HK-2 (cell line): ENCODE measurements at regions not wholly inside any gene's neighbourhood (a gene's known extent, or its start where the extent isn't known, plus 50 kb on each side); places are given as distances from the start of the nearest gene placed in this dataset.
A peak's percentile ranks its signal among the peaks of the same experiment; 100 is the strongest.

Experiments
- DNase-seq: peaks from one replicate; pipeline ENCODE4 v3.0.0-alpha.2; 2018; ENCODE audit not compliant: unreplicated experiment

DNA sequence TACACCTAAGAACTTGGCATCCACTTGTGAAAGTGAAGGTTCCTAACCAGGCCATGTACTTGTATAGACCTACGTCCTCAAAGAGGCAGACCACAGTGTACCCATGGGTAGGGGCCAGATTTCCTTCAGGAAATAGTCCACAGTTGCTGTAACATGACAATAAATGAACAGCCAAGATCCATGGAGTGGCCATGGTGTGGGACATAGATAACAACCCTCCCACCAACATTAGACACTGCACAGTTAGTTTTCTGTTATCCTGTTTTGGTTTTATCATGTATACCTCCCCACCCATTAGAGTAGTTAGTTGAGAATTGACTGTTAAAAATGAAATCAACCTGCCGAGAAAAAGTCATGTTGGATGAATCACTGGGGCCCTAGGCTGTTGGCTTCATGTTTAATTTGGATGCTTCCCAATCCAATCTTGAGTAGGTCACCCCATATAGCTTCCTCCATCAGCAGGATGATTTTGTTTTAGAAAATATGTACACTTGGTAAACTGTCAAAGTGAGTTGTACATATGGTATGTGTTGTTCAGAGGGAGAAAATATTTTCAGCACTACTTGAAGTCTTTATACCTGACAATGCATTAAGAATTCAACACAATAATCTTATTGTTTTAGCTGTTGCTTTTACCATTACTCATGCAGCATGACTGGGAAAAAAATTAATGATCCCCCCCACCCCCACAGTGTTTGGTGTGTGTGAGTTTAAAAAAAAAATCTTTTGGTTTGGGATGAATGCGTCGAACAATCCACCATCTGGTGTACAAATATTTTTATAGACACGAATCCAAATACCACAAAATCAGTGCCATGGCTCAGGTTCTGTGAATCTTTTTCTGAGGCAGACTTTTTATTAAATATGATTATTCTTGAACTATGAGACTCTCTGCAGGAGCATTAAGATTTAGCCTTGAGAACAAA is 88.3 kb upstream of the ARHGAP29 start:
- peak; percentile 74 for DNase-seq

DNA sequence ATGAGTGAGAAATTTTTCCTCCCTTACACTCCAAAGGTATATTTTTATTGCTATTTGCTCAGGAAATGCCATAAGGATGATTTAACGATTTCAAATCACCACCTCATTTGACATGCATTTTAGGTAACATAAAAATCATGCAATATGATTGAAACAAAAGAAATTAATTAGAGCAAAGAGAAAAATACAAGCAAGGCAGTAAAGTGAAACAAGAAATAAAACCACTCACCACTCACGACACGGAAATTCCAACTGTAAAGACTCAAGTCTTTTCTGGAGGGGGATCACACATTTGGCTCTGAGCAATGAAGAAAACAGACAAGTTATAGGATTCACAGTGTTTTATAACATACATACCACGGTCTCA is 86.8 kb upstream of the ARHGAP29 start:
- DNase-seq: no peak

DNA sequence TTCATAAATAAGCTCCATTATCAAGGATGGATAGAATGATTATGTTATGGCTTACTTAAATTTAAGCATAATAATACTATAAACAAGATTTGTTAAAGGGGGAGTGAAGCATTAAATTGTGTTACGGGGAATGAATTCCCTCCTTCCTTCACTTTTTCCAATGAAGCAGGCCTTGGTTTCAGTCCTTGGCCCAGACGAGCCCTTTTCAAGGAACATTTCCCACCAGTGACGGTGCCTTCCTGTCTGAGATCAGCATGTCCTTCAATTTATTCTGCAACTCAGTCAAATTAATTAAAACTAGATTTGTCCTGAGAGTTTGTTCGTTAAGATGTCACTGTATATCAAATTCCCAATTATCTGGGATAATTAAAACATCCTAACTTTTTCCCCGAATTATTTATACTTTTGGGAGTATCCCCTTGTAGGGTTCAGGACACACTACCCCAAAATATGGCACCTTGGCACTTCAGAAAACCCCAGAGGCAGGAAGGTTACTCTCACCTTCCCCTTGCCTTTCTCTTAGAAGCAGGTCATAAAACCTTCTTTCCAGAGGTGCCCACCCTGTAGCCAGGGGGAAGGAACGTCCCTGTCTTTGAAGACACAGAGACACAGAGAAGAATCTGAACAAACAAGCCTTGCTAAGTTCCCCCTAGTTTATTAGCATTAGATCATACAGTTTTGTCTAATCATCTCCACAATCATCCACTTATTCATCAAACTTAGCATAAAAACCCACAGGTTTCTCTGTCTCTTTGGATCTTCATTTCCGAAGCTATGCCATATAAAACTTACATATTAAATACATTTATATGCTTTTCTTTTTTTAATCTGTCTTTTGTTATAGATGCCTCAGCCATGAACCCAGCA is 86.2 kb upstream of the ARHGAP29 start:
- no peak for DNase-seq

DNA sequence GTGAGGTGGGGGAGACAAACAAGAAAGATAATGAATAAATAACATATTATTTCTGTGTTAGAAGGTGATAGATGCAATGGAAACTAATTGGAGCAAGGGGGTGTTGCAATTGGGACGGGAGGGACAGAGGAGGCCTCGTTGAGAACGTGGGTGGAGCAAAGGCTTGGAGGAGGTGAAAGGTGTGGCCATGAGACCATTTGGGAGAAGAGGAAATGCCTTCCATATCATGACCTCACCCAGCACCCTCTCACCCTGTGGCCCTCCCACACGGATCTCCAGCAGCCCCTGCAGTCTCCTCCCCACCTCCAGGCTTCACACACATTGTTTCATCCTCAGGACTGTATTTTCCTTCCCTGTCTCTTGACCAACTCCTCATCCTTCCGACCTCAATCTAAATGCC is 85.3 kb upstream of the ARHGAP29 start:
- DNase-seq: peak; percentile 77

DNA sequence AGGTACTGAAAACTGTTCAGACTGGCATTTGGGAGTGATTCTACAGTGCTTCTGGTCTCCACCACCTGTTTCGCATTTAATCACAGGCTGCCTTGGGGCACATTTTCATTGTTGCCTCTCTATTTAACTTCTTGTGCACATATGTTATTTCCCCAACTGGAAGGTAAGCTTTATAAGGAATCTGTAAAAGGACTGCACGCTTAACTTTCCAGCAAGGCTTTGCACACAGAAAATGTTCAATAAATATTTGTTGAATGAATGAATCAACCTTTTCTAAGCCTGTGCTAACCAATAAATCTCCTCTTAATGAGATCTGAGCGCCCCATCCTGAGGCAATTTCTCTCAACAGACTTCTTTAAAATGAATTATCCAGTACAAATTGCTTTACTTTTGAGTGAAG is 84.3 kb upstream of the ARHGAP29 start:
- no peak for DNase-seq

DNA sequence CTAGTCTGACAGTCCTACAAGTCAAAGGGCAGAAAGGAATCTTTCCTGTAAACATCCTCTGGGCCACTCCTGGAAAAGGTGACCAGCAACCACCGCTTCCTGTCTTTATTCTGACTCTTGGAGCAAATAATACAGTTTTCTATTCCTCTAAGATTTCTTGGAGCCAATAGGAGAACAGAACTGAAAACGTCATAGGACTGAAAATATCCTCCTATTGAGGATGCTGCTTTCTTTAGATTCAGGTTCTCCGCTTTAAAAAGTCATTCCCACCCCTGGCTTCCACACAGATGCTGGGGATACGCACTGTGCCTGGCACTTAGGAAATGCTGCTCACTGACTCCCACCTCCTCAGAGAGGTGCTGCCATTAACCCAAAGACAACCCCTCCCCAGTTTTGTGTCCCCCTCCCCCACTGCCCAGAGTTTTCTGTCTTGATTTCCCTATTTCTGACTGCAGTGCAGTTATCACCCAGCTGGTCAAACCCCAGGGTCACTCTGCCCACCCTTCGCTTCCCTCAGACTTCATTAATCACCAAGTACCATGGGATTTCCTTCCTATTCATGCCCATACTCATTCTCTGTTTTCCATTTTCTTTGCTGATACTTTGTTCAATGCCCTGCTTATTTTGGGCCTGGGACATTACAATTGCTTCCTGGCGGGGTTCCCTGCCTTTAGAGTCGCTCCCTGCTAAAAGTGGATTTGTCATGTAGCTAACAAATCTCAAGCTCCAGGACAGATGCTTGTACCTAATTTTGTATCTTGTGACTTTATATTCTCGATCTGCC is 82.1 kb upstream of the ARHGAP29 start:
- no peak for DNase-seq

DNA sequence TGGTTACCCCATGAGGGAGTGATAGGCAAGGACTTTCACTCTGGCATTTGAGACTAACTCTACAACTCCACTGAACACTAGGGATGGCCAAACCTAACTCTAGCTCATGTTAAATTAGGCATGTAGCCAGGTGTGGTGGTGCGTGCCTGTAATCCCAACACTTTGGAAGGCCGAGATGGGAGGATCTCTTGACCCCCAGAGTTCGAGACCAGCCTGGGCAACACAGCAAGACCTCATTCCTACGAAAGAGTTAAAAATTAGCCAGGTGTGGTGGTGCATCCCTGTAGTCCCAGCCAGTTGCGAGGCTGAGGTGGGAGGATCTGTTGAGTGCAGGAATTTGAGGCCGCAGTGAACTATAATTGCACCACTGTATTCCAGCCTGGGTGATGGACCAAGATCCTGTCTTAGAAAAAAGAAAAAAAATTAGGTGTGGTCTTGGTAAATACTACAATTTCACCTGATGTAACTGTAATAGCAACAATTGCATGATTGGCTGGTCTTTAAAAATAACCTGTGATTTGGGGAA is 81.2 kb upstream of the ARHGAP29 start:
- DNase-seq: no peak

DNA sequence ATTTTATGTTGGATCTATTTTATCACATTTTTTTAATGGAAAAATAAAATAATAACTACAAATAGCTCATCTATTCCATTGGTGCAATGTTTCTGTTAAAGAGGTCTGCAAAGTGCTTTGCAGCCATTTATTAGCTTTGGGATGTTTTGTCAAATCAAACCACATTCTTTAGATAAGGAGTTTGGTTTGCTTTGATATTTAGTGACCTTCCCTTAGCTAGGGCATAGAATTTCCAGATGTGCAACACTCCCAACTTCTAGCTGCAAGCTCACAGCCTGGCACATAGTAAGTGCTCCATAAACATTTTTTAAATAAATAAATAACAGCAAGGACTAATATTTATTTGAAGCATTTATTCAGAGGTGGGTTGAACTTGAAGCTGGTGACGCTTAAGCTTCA is 80.4 kb upstream of the ARHGAP29 start:
- no peak for DNase-seq

DNA sequence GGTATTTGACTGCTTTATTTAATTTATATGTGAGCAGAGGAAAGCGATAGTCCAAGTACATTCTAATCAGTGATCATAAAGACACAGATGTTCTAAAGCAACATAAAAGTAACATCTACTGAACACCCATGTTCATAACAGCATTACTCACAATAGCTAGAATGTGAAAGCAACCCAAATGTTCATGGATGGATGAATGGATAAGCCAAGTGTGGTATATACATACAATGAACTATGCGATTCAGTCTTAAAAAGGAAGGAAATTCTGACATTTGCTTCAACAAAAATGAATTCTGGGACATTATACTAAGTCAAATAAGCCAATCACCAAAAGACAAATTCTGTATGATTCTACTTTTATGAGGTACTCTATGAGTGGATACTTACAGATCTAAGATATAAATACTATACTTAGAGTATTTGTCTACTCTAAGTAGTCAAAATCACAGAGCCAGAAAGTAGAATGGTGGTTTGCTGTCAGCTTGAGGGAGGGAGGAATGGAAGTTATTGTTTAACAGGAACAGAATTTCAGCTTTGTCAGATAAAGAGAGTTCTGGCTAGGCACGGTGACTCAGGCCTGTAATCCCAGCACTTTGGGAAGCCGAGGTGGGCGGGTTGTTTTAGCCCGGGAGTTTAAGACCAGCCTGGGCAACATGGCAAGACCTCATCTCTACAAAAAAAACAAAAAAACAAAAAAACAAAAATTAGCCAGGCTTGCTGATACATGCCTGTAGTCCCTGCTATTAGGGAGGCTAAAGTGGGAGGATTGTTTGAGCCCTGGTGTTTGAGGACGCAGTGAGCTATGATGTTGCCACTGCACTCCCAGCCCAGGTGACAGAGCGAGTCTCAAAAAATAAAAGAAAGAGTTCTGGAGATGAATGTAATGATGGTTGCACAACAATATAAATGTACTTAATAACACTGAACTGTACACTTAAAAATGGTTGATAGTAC is 79.7 kb upstream of the ARHGAP29 start:
- DNase-seq: peak; percentile 67

DNA sequence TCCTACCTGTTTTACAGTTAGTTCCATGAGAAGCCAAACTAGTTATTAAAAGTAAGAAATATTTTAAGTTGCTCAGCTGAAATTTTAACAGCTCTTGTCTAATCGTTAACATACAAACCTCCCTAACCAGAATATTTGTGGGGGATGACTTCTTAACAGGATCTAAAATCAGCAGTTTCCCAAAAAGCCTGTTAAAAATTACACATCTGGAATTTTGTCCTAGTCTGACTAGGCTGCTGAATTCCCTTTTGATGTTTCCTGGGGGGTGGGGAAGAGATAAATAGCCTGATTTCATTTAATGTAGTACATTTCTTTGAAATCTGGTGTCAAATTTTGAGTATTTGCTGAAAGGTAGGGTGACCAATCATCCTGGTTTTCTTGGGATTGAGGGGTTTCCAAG is 78.8 kb upstream of the ARHGAP29 start:
- no peak for DNase-seq

DNA sequence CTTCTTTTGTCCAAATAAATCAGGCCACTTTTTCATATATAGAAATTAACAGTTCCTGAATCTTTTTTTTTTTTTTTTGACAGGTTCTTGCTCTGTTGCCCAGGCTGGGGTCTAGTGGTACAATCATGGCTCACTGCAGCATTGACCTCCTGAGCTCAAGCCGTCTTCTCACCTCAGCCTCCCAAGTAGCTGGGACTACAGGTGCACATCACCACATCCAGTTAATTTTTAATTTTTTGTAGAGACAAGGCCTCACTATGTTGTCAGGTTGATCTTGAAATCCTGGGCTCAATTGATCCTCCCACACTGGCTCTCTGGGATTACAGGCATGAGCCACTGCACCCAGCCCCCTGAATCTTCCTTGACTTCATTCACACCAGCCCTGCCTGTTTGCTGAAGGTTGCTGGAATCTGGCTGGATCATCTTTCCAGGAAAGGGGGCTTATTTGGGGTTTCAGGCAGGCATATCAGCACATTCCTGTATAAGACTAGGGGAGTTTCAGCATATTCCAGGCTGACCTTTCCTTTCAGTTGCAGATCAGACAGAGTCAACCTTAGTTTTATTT is 78.2 kb upstream of the ARHGAP29 start:
- DNase-seq: peak; percentile 66

DNA sequence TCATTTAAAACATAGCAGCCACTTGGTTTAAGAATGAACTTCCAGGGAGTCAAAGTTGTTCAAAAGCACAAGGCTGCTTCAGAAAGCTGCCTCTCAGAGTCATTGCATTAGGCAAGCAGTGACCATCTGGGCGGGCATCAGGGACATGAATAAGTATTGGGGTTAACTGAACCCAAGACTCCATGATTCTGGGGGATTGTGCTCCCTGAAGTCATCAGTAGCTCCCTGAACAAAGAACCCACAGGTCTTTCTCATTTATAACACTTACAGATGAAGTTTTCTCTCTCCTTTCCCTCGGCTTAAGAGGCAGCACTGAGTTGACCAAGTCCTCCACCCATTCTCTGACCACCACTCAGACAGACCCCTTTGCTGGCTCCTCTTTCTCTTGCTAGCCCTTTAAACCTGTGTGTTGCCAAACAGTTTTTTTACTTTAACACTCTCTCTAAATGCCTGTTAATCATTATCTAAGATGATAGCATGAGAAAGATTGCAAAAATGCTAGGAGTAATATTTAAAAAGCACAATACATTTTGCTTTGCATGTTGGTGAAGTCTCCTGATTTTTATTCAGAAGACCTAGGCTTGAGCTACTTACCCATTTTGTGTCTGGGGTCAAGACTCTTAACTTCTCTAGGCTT is 77.0 kb upstream of the ARHGAP29 start:
- no peak for DNase-seq

DNA sequence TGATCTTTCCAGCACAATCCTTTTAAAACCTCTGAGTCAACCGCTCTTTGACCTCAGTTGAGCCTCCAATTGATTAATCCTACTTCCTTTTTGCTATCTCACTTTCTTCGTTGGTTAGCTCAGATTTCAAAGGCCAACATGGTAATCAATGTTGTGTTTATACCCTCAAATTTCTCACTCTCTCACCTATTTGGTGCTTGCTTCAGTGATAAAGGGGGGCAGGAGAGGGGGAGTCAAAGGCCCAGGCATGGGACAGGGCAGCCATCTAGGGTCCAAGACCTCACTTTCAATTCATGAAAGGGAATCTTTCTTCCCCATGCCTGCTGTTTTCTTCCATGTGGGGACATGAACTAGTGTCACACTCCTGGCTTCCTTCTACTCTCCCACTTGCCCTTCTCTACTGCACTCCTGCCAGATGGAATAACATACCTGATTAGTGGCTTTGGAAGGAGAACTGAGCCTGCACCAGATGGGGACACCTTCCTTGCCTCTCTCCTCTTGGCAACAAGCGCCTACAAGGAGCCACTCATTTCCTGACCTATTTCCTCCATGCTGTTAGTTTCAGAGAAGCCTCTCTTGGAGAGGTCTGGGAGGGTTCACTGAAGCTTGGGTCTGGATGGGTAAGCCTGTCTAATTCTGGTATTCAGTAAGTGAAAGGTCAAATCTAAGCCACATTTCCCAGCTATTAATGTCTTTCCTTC is 73.3 kb upstream of the ARHGAP29 start:
- DNase-seq: no peak

DNA sequence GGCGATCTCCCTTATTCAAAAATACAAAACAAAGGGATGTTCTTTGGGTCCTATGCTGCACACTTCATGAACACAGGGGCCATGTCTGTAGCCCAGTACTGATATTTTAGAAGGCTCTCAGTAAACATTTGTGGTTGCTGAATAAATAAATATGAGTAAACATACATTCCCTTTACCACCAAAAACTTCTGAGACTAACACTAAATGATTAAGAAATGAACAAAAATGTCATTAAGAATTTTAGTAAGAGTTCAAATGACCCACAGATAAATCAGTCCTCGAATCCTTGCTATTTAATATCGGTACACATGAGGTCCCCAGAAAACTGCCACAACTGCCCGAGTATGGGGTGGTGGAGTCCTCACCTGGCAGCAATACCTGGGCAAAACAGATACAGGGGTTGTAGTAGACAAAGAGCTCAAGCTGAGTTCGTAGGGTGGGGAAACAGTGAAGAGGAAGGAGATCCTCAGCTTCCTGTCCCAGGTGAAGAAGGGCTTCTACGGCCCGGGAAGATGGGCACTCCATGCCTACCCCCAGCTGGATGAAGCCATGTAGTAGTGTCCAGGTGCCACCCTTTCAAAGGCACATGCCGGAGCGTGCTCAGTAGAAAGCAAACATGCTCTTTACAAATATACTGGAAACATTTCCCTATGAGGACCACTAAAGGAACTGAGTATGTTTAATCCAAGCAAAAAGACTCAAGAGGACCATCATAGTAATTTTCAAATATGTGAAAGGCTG is 72.6 kb upstream of the ARHGAP29 start:
- no peak for DNase-seq

DNA sequence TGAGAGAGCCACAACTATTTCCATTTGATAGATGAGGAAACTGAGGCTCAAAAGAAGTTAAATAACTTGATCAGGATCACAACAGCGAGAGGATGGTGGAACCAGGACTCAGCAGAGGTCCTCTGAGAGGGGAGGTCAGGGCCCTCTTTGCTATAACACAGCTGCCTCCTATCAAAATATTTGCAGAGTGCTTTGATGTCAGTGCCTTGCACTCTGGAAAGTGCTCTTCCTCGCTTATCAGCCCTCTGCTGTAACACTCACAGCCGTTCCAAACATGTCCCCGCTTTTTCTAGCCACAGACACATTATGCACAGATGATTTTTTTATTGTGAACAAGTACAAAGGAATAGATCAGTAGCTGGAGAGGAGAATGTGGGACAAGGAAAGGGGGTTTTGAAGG is 71.8 kb upstream of the ARHGAP29 start:
- DNase-seq: no peak

DNA sequence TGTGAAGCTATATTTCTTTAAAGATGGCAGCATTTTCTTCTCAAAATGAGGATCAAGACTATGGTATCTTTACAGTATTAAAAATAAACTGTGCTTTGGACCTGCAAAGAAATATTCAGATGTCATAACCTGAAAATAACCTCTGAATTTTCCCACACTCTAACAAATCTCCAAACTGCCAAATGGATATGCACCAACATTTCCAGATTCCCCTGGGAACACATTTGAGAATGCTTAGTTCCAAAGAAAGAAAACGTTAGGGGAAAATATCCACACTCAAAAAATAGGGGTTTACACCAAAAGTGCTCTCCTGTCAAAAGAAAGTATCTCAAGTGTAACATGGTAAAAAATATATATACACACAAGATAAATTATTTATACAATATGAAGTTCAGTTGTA is 69.1 kb upstream of the ARHGAP29 start:
- no peak for DNase-seq

DNA sequence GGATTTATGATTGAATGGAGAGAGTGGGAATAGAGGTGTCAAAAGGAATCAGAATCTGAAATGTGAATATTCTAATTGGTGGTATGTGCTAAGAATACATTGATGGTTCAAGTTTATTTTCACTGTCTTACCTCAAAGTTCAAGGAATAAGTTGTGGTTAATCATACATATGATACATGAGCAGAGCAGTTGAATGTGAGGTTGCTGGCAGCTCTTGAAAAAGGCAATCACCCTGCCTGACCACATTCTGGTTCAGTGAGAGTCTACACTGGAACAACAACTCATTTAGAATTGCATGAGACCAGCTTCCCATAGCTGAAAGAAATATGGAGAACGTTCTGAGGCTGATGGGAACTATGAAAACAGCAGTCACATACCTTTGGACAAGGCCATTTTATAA is 68.3 kb upstream of the ARHGAP29 start:
- DNase-seq: no peak

DNA sequence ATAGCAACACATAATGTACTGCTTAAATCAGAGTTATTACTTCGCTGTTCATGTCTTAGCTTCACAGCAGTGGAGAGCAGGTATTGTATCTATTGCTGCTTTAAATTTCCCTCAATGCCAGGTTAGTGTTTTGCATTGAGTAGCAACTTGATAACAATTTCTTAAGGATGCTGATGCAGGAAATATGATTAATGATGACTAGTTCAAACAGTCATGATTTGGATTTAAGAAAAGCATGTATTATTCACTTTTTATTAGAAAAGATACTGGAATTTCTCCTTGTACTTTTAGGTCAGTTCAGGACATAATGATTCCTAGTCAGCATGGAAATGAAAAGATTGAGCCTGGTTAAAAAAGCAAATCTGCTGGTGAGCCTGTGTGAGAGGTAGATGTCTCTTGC is 67.2 kb upstream of the ARHGAP29 start:
- no peak for DNase-seq

DNA sequence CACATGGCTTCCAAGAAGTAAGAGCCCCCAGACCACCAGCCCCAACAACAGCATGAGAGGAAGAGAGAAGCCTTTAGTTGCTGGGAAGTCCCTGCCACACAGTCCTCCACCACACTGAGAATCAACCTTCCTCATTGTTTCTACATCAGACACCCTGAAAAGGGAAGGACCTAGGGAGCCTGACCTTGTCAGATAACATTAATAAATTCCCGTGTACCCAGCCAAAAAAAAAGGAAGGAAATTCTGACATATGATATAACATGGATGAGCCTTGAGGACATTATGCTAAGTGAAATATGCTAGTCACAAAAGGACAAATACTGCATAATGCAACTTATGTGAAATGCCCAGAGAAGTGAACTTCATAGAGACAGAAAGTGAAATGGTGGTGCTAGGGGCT is 65.6 kb upstream of the ARHGAP29 start:
- no peak for DNase-seq
